Activated CD4-positive, CD25-positive, alpha-beta regulatory T cell treated with anti-CD3 and anti-CD28 coated beads, Interleukin-2, amount 50 U/mL, for 24 hours (primary cell): ENCODE measurements at regions not wholly inside any gene's neighbourhood (a gene's known extent, or its start where the extent isn't known, plus 50 kb on each side); places are given as distances from the start of the nearest gene placed in this dataset.

ENCODE experiments used
- ATAC-seq, 2 donors: fragments of 150-1000 bp; cut with Tn5 transposase; one replicate each; pipeline ENCODE4 v1.10.0; 2021; ENCODE audit warnings: mild to moderate bottlenecking in 1 of 2, moderate library complexity in 1 of 2

DNA sequence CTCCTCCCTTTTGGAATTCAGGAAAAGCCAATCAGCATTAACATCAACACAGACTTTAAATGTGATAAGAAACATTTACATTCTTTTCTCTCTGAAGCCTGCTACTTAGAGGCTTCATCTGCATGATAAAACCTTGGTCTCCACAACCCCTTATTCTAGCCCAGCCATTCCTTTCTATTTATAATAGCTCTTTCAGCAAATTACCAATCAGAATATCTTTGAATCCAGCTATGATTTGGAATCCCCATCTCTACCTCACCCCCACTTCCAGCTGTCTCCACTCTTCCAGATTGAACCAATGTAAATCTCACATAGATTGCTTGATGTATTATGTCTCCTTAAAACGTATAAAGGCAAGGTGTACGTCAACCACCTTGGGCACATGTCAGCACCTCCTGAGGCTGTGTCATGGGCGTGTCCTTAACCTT, 139.7 kb downstream of the TUSC7 start:
- ATAC-seq, result no peak

- no peak for ATAC-seq
Measured at GRCh38 chr3:116852803-116853202, 143.2 kb downstream of the TUSC7 start.

GRCh38 chr3:116863270-116863770, 153.7 kb downstream of the TUSC7 start:
- no peak for ATAC-seq

- no peak for ATAC-seq
Measured at GRCh38 chr3:116863822-116864589, 154.4 kb downstream of the TUSC7 start.

DNA sequence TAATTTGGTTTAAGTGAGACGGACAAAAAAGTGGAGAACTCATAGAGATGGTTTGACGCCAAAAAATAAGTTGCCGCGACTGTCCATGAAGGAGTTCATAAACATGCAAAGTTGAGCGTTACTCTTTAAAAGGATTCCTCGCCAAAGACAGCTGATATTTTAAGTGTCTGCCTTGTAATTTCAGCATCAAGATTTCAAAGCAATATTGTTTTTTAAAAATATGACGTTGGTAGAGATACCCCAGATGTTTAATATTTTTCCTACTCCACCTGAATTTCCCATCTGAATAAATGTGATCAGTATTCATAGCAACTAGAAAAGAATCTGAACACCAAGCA, 155.0 kb downstream of the TUSC7 start:
- no peak for ATAC-seq

DNA sequence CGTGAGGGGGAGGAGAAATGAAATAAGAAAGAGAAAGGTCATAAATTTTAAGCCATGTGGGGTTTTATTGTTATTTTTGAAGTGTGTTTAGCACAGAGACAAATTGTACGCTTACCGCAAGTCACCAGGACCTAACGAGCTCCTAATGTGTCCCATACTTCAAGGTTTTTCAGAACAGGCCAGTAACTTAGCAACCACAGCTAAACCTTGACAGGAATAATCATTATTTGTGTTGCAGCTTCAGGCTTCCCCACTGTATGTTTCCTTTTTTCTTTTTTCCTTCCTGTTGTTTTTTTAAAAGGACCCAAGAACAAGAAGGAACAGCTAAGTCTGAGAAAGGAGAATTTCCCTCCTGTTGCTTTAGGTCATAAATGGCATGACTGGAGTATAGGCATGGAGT, 160.8 kb downstream of the TUSC7 start:
- ATAC-seq, result no peak

- ATAC-seq, result no peak
Measured at GRCh38 chr3:116871905-116872304, 162.3 kb downstream of the TUSC7 start.

- no peak for ATAC-seq
Measured at GRCh38 chr3:116872688-116873087, 163.1 kb downstream of the TUSC7 start.

GRCh38 chr3:116873142-116873541, 163.6 kb downstream of the TUSC7 start:
- no peak for ATAC-seq

DNA sequence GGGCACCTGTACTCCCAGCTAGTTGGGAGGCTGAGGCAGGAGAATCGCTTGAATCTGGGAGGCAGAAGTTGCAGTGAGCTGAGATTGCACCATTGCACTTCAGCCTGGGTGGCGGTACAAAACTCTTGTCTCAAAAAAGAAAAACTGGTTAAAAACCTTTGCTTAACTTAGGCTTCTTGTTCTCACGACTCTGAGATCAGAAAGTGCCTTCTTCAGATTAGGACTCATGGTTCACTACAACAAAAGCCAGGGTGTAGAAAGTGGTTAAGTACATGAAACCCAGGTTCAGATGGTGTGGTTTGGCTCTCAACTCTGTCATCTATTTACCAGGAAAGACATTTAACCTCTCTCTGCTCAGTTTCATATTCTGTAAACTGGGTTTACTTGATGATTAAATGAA, 168.4 kb downstream of the TUSC7 start:
- ATAC-seq, result no peak

DNA sequence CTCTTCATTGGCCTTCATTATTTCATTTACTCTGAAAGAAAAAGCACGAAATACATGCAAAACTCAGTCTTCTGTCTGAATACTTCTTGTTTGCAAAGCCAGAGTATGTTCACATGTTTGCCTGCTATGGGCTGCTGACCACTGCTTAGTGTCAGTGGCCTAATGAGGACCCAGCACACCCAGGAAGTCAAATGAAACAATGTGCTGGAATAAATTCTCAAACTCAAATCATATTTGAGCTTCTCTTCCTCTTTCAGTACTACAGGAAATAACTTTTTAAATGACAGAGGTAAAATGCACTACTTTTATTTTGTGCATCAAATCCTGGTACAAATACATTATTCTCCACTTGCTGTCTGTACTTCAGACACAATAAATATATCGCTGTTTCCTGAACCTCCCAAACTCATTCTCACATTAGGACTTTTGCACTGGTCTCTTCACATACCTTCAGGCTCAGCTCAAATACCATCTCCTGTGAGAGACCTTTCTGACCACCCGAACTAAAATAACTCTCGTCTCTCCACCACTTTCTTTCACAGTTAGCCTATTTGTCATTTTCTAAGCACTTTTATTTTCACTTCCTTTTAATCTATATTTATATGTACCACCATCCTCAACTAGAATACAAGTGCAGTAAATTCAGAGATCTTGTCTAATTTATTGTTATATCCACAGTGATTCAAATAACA, 176.8 kb downstream of the TUSC7 start:
- no peak for ATAC-seq

DNA sequence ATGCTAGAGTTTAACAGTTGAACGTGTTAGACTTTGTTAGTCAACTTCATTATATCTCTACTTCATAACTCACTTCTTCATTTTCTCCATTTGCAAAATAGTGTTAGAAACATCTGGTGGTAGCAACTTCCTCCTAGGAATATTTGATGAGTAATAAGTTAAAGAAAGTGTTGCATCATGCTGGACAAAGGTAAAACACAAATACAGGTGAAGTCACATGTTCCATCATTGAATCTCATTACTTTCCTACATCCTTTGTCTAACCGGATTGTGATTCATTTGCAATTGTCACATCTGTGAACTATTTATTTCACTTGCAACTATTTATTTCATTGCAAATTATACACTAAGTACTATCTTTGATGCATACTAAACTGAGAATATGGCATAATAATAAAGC, 186.5 kb downstream of the TUSC7 start:
- no peak for ATAC-seq

DNA sequence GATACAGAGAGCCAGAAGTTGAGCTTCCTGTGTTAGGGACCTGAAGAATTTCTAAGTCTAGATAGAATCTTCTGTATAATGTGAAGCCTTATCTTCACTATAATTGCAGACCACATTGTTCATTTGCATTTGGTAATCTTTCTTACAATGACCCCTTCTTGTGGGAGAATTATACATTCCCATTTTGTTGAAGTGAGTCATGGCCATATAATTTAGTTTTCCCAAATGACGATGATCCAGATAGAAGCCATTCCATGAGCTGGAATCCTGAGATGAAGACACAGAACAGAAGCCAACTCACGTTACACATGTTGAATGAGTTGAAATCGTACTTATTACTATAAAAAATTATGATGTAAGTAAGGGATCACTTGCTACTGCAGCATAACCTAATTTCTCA, 187.8 kb downstream of the TUSC7 start:
- ATAC-seq, result no peak

GRCh38 chr3:116899253-116899652, 189.7 kb downstream of the TUSC7 start:
- no peak for ATAC-seq

GRCh38 chr3:116905334-116905733, 195.8 kb downstream of the TUSC7 start:
- ATAC-seq, result no peak

DNA sequence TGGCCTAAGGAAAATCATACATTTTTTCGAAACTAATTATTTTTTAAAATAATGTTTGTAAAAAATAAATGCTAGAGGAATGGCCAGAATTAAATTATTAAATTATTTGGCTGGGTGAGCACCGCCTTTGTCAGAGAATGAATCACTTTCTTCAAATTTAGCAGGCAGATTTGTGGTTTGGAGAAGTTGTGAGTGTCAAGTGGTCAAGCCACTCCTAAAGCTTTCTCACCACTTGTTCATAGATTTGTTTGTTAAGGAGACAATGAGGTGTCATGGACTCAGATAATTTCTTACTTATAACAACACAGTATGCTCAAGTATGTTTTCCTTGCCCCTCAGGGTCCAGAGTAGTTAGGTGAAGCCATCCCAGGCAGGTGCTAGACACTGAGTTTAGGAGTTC, 196.2 kb downstream of the TUSC7 start:
- ATAC-seq, result no peak

DNA sequence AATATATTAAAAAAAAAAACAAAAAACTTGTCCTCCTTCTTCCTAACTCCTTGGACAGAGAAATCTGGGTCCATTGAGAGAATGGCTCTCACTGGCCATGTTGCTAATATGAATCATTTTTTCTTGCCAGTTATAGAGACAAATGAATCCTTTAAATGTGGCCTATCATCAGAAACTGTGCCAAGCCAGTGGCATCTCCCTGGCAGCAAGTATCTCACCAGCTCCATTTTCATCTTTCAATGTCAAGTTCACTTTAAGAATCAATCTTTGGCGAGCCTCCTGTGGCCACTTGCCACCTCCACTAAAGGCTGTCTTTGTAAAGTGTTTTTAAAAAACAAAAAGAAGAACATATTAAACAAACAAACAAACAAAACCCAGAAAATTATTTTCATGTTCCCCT, 202.5 kb downstream of the TUSC7 start:
- ATAC-seq, result no peak

DNA sequence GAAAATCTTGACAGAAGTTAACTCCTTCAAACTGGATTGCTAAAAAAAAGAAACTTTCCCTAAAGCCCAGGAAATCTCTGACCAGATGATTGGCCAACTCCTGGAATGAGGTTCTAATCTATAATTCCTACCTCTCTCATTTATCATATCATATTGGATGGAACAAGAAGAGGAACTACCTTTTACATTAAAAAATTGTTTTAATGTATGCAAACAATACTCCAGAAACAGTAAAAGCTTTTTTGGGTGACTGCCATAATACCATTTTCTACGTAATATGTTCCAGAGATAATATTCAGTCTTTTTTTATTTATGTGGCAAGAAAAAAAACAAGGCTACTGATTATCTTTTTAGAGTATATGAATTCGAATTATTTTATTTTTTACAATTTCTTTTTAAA, 204.4 kb downstream of the TUSC7 start:
- ATAC-seq, result no peak

DNA sequence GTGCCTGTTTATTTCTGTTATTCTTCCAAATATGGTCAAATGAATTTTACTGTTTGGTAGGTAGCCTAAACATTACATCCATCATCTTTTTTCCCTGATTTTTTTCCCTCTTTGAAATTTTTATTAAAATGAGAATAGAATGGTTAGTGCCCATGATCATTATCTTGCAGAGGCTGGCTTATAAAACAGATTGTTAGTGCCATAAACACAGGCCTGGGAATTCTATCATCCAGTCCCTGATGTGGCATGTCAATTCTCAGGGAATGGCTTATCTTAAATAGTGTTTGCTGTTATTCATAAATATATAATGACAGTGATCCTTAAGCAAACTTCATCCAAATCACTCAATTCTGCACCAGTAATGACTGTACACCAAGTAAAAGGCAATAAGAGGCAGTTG, 207.3 kb downstream of the TUSC7 start:
- no peak for ATAC-seq

DNA sequence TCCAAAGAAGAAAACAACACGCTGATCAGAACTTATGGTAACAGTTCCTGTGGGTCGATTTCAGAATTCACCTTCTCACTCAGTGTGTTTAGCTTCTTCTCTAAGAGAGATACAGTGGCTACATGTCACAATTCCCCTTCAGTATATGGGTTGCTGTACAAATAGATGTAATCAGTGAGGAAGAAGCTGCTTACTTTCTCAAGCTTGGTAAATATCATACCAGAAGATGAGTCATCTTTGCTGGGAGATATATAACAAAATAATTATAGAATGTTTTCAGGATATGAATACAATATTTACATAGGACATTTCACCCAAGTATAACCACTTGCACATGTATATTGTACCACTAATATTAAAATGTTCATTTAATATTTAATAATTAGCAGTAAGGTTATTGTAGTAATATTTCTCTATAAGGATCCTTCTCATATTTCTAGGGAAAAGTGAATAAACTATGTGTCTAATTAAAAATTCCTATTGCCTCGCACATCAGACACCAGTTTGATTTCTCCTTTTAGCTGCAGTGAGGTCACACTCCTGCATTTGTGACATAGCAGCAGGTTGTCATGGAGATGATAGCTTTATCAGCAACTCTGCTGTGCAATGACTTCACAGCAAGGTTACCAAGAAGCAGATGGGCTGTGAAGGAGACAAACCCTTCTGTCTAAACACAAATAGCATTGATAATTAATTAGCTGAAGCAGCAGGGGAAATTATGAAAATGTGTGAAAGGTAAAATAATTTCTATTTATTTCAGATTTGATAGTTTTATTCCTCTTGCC, 211.4 kb downstream of the TUSC7 start:
- no peak for ATAC-seq

GRCh38 chr3:116927918-116928317, 218.3 kb downstream of the TUSC7 start:
- no peak for ATAC-seq

GRCh38 chr3:116929505-116930222, 220.1 kb downstream of the TUSC7 start:
- ATAC-seq, result no peak

DNA sequence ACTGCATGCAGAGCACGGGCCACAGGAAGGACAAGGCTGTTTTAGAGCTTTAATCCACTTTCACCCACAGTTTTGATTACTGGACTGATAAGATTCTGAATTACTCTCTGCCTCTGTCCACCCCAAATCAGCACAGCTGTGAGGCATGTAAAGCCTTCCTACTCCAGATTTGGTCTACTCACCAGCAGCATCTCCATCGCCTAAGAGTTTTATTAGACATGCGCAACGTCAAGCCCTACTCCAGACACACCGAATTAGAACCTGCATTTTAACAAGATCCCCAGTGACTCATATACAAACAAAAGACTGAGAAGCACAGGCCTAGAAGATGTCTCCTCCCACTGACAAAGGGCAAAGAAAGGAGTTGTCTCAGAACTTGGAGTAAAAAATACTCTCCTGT, 221.2 kb downstream of the TUSC7 start:
- no peak for ATAC-seq
